HCT116 (cell line): ENCODE measurements at regions not wholly inside any gene's neighbourhood (a gene's known extent, or its start where the extent isn't known, plus 50 kb on each side); places are given as distances from the start of the nearest gene placed in this dataset.

Experiments used
- ATAC-seq: fragments of 200-7000 bp; cut with Tn5 transposase; 2 replicates; pipeline ENCODE4 v1.9.1; 2020; ENCODE audit warnings: mild to moderate bottlenecking, moderate library complexity
- BruUV-seq: library from RNA; stranded (reverse); fragments of 400-500 nt; replicated peaks from 2 replicates; lab custom pipeline; 2021; lab: Mats Ljungman, UMichigan
- CTCF ChIA-PET: fragments of 300-600 bp; sonication (Branson Sonifier 250); formaldehyde crosslinking; loops from one replicate; lab custom pipeline; 2021; ENCODE audit warnings: antibody characterized with exemption; lab: Charles Lee
- POLR2A ChIA-PET: fragments of 300-600, 350-600 bp; sonication (Branson Sonifier 250); formaldehyde crosslinking; loops from one replicate; lab custom pipeline; 2021; ENCODE audit warnings: antibody characterized with exemption; lab: Charles Lee
- RAD21 ChIA-PET, 2 experiments: fragments of 300-600 bp; sonication (Branson Sonifier 250); formaldehyde crosslinking; loops; one replicate each; lab custom pipeline; 2023; ENCODE audit warnings: low total read pairs in 2 of 2; ENCODE audit not compliant: uncharacterized antibody in 2 of 2, unreplicated experiment in 2 of 2, low non-redundant PET in 1 of 2; lab: Charles Lee
- DNase-seq: peaks from one replicate; pipeline ENCODE4 v3.0.0-alpha.2; 2010; ENCODE audit warnings: low read depth, low spot score
- H2AFZ ChIP-seq: fragments of 200-600 bp; shearing (Covaris generic), sonication (generic); 2 replicates; pipeline ENCODE4 v1.6.1; 2017; ENCODE audit warnings: low read depth, mixed run types, mixed read lengths, antibody characterized with exemption, low read length; ENCODE audit not compliant: poor library complexity, severe bottlenecking
- H3K27ac ChIP-seq: 2 replicates; pipeline ENCODE4 v1.5.1; 2012; ENCODE audit warnings: low read depth, low read length
- H3K27me3 ChIP-seq: fragments of 200-600 bp; sonication (generic); 2 replicates; pipeline ENCODE4 v1.6.1; 2016; ENCODE audit warnings: mixed run types, low read length, mixed read lengths; ENCODE audit not compliant: insufficient read depth
- H3K36me3 ChIP-seq, 2 experiments: fragments of 200-500 bp in 1 of 2; fragments of 200-600 bp in 1 of 2; sonication (Bioruptor generic) in 1 of 2; sonication (generic) in 1 of 2; 2 replicates each; pipeline versions ENCODE4 v1.5.1 to v1.6.1; 2014 to 2016; ENCODE audit warnings: low read length in 2 of 2, inconsistent platforms in 1 of 2, mixed read lengths in 1 of 2, mixed run types in 1 of 2; ENCODE audit not compliant: insufficient read depth in 2 of 2, control insufficient read depth in 1 of 2
- H3K4me1 ChIP-seq, 2 experiments: fragments of 200-600 bp in 1 of 2; sonication (generic) in 1 of 2; 2 replicates each; pipeline versions ENCODE4 v1.5.1 to v1.6.1; 2012 to 2017; ENCODE audit warnings: low read length in 2 of 2, inconsistent platforms in 1 of 2, mild to moderate bottlenecking in 1 of 2, mixed read lengths in 1 of 2, mixed run types in 1 of 2, moderate library complexity in 1 of 2; ENCODE audit not compliant: insufficient read depth in 2 of 2, control insufficient read depth in 1 of 2
- H3K4me2 ChIP-seq: fragments of 200-600 bp; sonication (generic); 2 replicates; pipeline ENCODE4 v1.6.1; 2017; ENCODE audit warnings: mixed run types, low read length, mixed read lengths
- H3K4me3 ChIP-seq, 2 experiments: fragments of 200-600 bp in 1 of 2; sonication (generic) in 1 of 2; replicated peaks in 1 of 2; 2 replicates each; pipeline ENCODE4 v1.5.1; 2011 to 2016; ENCODE audit warnings: low read length in 2 of 2, control low read depth in 1 of 2, low read depth in 1 of 2, mild to moderate bottlenecking in 1 of 2, mixed read lengths in 1 of 2, mixed run types in 1 of 2
- H3K79me2 ChIP-seq: fragments of 200-600 bp; sonication (generic); 2 replicates; pipeline ENCODE4 v1.6.1; 2017; ENCODE audit warnings: mild to moderate bottlenecking, mixed run types, low read length, moderate library complexity, mixed read lengths; ENCODE audit not compliant: insufficient read depth
- H3K9ac ChIP-seq: fragments of 200-600 bp; sonication (generic); 2 replicates; pipeline ENCODE4 v1.6.1; 2016; ENCODE audit warnings: low read length, mixed read lengths
- H3K9me2 ChIP-seq: fragments of 200-600 bp; sonication (generic), shearing (Covaris generic); 2 replicates; pipeline ENCODE4 v1.6.1; 2017; ENCODE audit warnings: mixed run types, mild to moderate bottlenecking, moderate library complexity; ENCODE audit not compliant: insufficient read depth
- H3K9me3 ChIP-seq, 2 experiments: fragments of 200-500 bp in 1 of 2; fragments of 200-600 bp in 1 of 2; sonication (Bioruptor generic) in 1 of 2; sonication (generic) in 1 of 2; 2 replicates each; pipeline ENCODE4 v1.6.1; 2014 to 2017; ENCODE audit warnings: low read length in 2 of 2, mixed read lengths in 2 of 2, inconsistent platforms in 1 of 2, low read depth in 1 of 2, mild to moderate bottlenecking in 1 of 2, mixed run types in 1 of 2, moderate library complexity in 1 of 2; ENCODE audit not compliant: control insufficient read depth in 1 of 2, insufficient read depth in 1 of 2
- H4K20me1 ChIP-seq: fragments of 200-600 bp; sonication (generic), shearing (Covaris generic); 2 replicates; pipeline ENCODE4 v1.6.1; 2017; ENCODE audit warnings: mixed run types, mild to moderate bottlenecking, moderate library complexity; ENCODE audit not compliant: insufficient read depth
- ATF3 ChIP-seq: IDR thresholded peaks from 2 replicates; pipeline ENCODE4 v1.6.1; 2012
- CBX3 ChIP-seq: IDR thresholded peaks from 2 replicates; pipeline ENCODE4 v1.6.1; 2012; ENCODE audit warnings: low read depth
- CEBPB ChIP-seq: IDR thresholded peaks from 2 replicates; pipeline ENCODE4 v1.6.1; 2012; ENCODE audit warnings: low read depth
- CTCF ChIP-seq, 3 experiments: fragments of 200-600 bp in 1 of 3; sonication (generic) in 1 of 3; IDR thresholded peaks in 2 of 3; conservative IDR thresholded peaks in 1 of 3; 2 replicates each; pipeline ENCODE4 v1.5.1; 2012 to 2017; ENCODE audit warnings: low read depth in 2 of 3, low read length in 2 of 3, antibody characterized with exemption in 1 of 3, borderline replicate concordance in 1 of 3, control low read depth in 1 of 3, mild to moderate bottlenecking in 1 of 3, mixed read lengths in 1 of 3, mixed run types in 1 of 3, moderate library complexity in 1 of 3; ENCODE audit not compliant: insufficient read depth in 1 of 3
- EGR1 ChIP-seq: IDR thresholded peaks from 2 replicates; pipeline ENCODE4 v1.6.1; 2012; ENCODE audit warnings: low read depth
- ELF1 ChIP-seq: IDR thresholded peaks from 2 replicates; pipeline ENCODE4 v1.6.1; 2012; ENCODE audit warnings: low read depth, borderline replicate concordance
- EZH2 ChIP-seq: fragments of 200-600 bp; sonication (generic); IDR thresholded peaks from 2 replicates; pipeline ENCODE4 v1.6.1; 2017; ENCODE audit warnings: antibody characterized with exemption, mixed run types
- EZH2phosphoT487 ChIP-seq: fragments of 200-600 bp; IDR thresholded peaks from 2 replicates; pipeline ENCODE4 v1.6.1; 2018; ENCODE audit warnings: antibody characterized with exemption, borderline replicate concordance
- POLR2AphosphoS5 ChIP-seq: IDR thresholded peaks from 2 replicates; pipeline ENCODE4 v1.6.1; 2011; ENCODE audit warnings: mild to moderate bottlenecking, low read depth, low read length, moderate library complexity
- RAD21 ChIP-seq: IDR thresholded peaks from 2 replicates; pipeline ENCODE4 v1.6.1; 2012; ENCODE audit warnings: low read depth, mild to moderate bottlenecking
- REST ChIP-seq: IDR thresholded peaks from 2 replicates; pipeline ENCODE4 v1.6.1; 2012; ENCODE audit warnings: low read depth
- SP1 ChIP-seq: IDR thresholded peaks from 2 replicates; pipeline ENCODE4 v1.6.1; 2012; ENCODE audit warnings: low read depth
- TCF7L2 ChIP-seq: IDR thresholded peaks from 2 replicates; pipeline ENCODE4 v1.7.0; 2011; ENCODE audit warnings: borderline replicate concordance, inconsistent platforms; ENCODE audit not compliant: insufficient read depth, insufficient read length; ENCODE audit errors: extremely low read depth
- YY1 ChIP-seq: IDR thresholded peaks from 2 replicates; pipeline ENCODE4 v1.6.1; 2011; ENCODE audit warnings: low read length, low read depth, moderate library complexity, mild to moderate bottlenecking; ENCODE audit not compliant: insufficient replicate concordance; ENCODE audit errors: extremely low read depth
- ZFX ChIP-seq: fragments of 450-650 bp; IDR thresholded peaks from 2 replicates; pipeline ENCODE4 v1.6.1; 2017
- intact Hi-C: fragments of 100-400 bp; cut with micrococcal nuclease; formaldehyde crosslinking; loops from 2 replicates; pipeline ENCODE4 v1.10.0; 2022

GRCh38 chr6:144467921-144468320 is 182.8 kb downstream of the UTRN start:
- Histone ChIP-seq H3K27me3 (no peaks in the 10 kb centered on the region), H3K9me3 (no peaks in the 10 kb centered on the region), H3K4me1 (no peaks in the 10 kb centered on the region), H4K20me1 (no peaks in the 10 kb centered on the region), H3K79me2 (no peaks in the 10 kb centered on the region), H3K27ac (no peak overlapping the region), H3K4me3 (no peak overlapping the region), H3K36me3 (no peaks in the 10 kb centered on the region), H2AFZ (no peak overlapping the region), H3K9me2 (no peaks in the 10 kb centered on the region), H3K4me2 (no peak overlapping the region), H3K9ac (no peak overlapping the region)
- intact Hi-C loops = no loop called here
- BruUV-seq = no TSS peak
- RAD21 ChIA-PET = no interaction called here
- POLR2A ChIA-PET = no interaction called here
- DNase-seq = no peak
- TF ChIP-seq RAD21 = no peak
- TF ChIP-seq YY1 = no peak
- TF ChIP-seq EGR1 = no peak
- TF ChIP-seq SP1 = no peak
- TF ChIP-seq CEBPB = no peak
- no peak for TF ChIP-seq ELF1
- TF ChIP-seq REST = no peak
- TF ChIP-seq TCF7L2 = no peak
- no peak for TF ChIP-seq EZH2
- TF ChIP-seq ATF3 = no peak
- no peak for TF ChIP-seq POLR2AphosphoS5
- TF ChIP-seq ZFX = no peak
- no peak for TF ChIP-seq CTCF (IDR thresholded peaks at IDR 0.05 in 2 of 3, conservative IDR thresholded peaks at IDR 0.05 in 1 of 3; ENCODE audit: borderline replicate concordance in 1 of 3, insufficient read depth in 1 of 3, low read depth in 2 of 3, low read length in 2 of 3)
- TF ChIP-seq EZH2phosphoT487 = no peak
- no peak for TF ChIP-seq CBX3
- CTCF ChIA-PET = no interaction called here
- no peak for ATAC-seq
